A673 (cell line): ENCODE measurements at regions not wholly inside any gene's neighbourhood (a gene's known extent, or its start where the extent isn't known, plus 50 kb on each side); places are given as distances from the start of the nearest gene placed in this dataset.

Experiments used
- BruUV-seq: library from RNA; stranded (reverse); fragments of 400-500 nt; replicated peaks from 2 replicates; lab custom pipeline; 2021; lab: Mats Ljungman, UMichigan
- CTCF ChIA-PET: fragments of 300-600 bp; sonication (Branson Sonifier 250); formaldehyde crosslinking; loops from one replicate; lab custom pipeline; 2022; ENCODE audit warnings: antibody characterized with exemption; lab: Charles Lee
- POLR2A ChIA-PET: fragments of 300-600 bp; sonication (Branson Sonifier 250); formaldehyde crosslinking; loops from one replicate; lab custom pipeline; 2022; ENCODE audit warnings: antibody characterized with exemption; ENCODE audit not compliant: low non-redundant PET; lab: Charles Lee
- DNase-seq: peaks from one replicate; pipeline ENCODE4 v3.0.0-alpha.2; 2015; ENCODE audit warnings: low spot score
- H3K27ac ChIP-seq: fragments of 200-600 bp; sonication (generic); 2 replicates; pipeline ENCODE4 v1.5.1; 2016; ENCODE audit warnings: mixed run types, low read depth, mild to moderate bottlenecking, mixed read lengths, antibody characterized with exemption, low read length; ENCODE audit not compliant: poor library complexity, severe bottlenecking
- H3K27me3 ChIP-seq: fragments of 200-600 bp; sonication (generic); replicated peaks from 2 replicates; pipeline ENCODE4 v1.6.1; 2017; ENCODE audit warnings: mixed run types, low read depth, mild to moderate bottlenecking, mixed read lengths, antibody characterized with exemption, low read length; ENCODE audit not compliant: insufficient read depth, poor library complexity
- H3K36me3 ChIP-seq: fragments of 200-600 bp; sonication (generic); 2 replicates; pipeline ENCODE4 v1.6.1; 2016; ENCODE audit warnings: mixed run types, mild to moderate bottlenecking, mixed read lengths, antibody characterized with exemption, low read length; ENCODE audit not compliant: insufficient read depth, poor library complexity, severe bottlenecking
- H3K4me1 ChIP-seq: fragments of 200-600 bp; sonication (generic); 2 replicates; pipeline ENCODE4 v1.6.1; 2017; ENCODE audit warnings: mixed run types, mild to moderate bottlenecking, mixed read lengths, antibody characterized with exemption, low read length; ENCODE audit not compliant: insufficient read depth, poor library complexity, severe bottlenecking
- H3K4me3 ChIP-seq: fragments of 200-600 bp; sonication (generic); 2 replicates; pipeline ENCODE4 v1.5.1; 2016; ENCODE audit warnings: low read depth, mixed run types, mild to moderate bottlenecking, mixed read lengths, low read length; ENCODE audit not compliant: poor library complexity, severe bottlenecking
- H3K9me3 ChIP-seq: fragments of 200-600 bp; sonication (generic); 2 replicates; pipeline ENCODE4 v1.6.1; 2016; ENCODE audit warnings: mixed run types, low read depth, mild to moderate bottlenecking, mixed read lengths, antibody characterized with exemption, low read length; ENCODE audit not compliant: poor library complexity, severe bottlenecking
- CTCF ChIP-seq: fragments of 300-800, 200-600 bp; sonication (generic); conservative IDR thresholded peaks from 2 replicates; pipeline ENCODE4 v1.5.1; 2017; ENCODE audit warnings: low read depth, mild to moderate bottlenecking, antibody characterized with exemption, low read length, moderate library complexity, mixed read lengths
- EZH2 ChIP-seq: fragments of 200-600 bp; sonication (generic); IDR thresholded peaks from 2 replicates; pipeline ENCODE4 v1.6.1; 2017; ENCODE audit warnings: borderline replicate concordance, low read depth, mild to moderate bottlenecking, mixed read lengths, antibody characterized with exemption, low read length; ENCODE audit not compliant: poor library complexity, severe bottlenecking
- intact Hi-C: fragments of 100-400 bp; cut with micrococcal nuclease; formaldehyde crosslinking; loops from one replicate; pipeline ENCODE4 v1.10.0; 2022; ENCODE audit not compliant: unreplicated experiment

- intact Hi-C loops = no loop called here
- Histone ChIP-seq H3K9me3 (no peaks in the 10 kb centered on the region), H3K4me3 (no peak overlapping the region), H3K4me1 (no peaks in the 10 kb centered on the region), H3K27ac (no peak overlapping the region), H3K27me3 (peaks cover 93% of the 10 kb centered on the region), H3K36me3 (no peaks in the 10 kb centered on the region)
- no TSS peak for BruUV-seq
- no peak for DNase-seq
- POLR2A ChIA-PET = no interaction called here
- CTCF ChIA-PET = no interaction called here
- TF ChIP-seq EZH2 (no peak), CTCF (no peak)
These were observed 408.6 kb upstream of the PFKP start for GRCh38 chr10:2658780-2659179.

- Histone ChIP-seq H3K9me3 (no peaks in the 10 kb centered on the region), H3K27me3 (peaks cover 90% of the 10 kb centered on the region), H3K27ac (no peak overlapping the region), H3K4me3 (no peak overlapping the region), H3K36me3 (no peaks in the 10 kb centered on the region), H3K4me1 (no peaks in the 10 kb centered on the region)
- intact Hi-C loops = no loop called here
- no peak for TF ChIP-seq CTCF
- no peak for TF ChIP-seq EZH2
- no peak for DNase-seq
- POLR2A ChIA-PET = no interaction called here
- CTCF ChIA-PET = no interaction called here
- BruUV-seq = no TSS peak
These were observed 417.0 kb upstream of the PFKP start for GRCh38 chr10:2650328-2650727.

GRCh38 chr10:2641028-2641427, 426.3 kb upstream of the PFKP start:
- Histone ChIP-seq H3K36me3 (no peaks in the 10 kb centered on the region), H3K4me1 (no peaks in the 10 kb centered on the region), H3K4me3 (no peak overlapping the region), H3K27me3 (peaks cover 94% of the 10 kb centered on the region), H3K27ac (no peak overlapping the region), H3K9me3 (no peaks in the 10 kb centered on the region)
- no peak for DNase-seq
- intact Hi-C loops = no loop called here
- no peak for TF ChIP-seq CTCF
- no peak for TF ChIP-seq EZH2
- ChIA-PET POLR2A (interaction anchor here (0.7 kb wide), 1 partner anchor 16 kb away, joined by 3 read pairs; no protein-coding TSS in a partner anchor), CTCF (no interaction called here)
- BruUV-seq = no TSS peak
